ENCODE measurements at regions not wholly inside any gene's neighbourhood (a gene's known extent, or its start where the extent isn't known, plus 50 kb on each side); places are given as distances from the start of the nearest gene placed in this dataset.
A peak's percentile ranks its signal among the peaks of the same experiment; 100 is the strongest.

- no peak for DNase-seq
Observed at GRCh38 chr2:37472959-37473358, 128.5 kb downstream of the QPCT start.

GRCh38 chr2:37476411-37476810 is 132.0 kb downstream of the QPCT start:
- DNase-seq: no peak

- DNase-seq: no peak
Observed at GRCh38 chr2:37477921-37478320, 133.5 kb downstream of the QPCT start.

GRCh38 chr2:37481244-37481643 is 136.8 kb downstream of the QPCT start:
- DNase-seq: no peak

GRCh38 chr2:37489041-37489456 is 144.6 kb downstream of the QPCT start:
- DNase-seq: no peak

- no peak for DNase-seq
Observed at GRCh38 chr2:37489536-37489935, 145.1 kb downstream of the QPCT start.

GRCh38 chr2:37493425-37493824 is 149.0 kb downstream of the QPCT start:
- DNase-seq: no peak

GRCh38 chr2:37499113-37499512 is 154.7 kb downstream of the QPCT start:
- DNase-seq: no peak

GRCh38 chr2:37500031-37500430 is 155.6 kb downstream of the QPCT start:
- no peak for DNase-seq

- DNase-seq: no peak
Observed at GRCh38 chr2:37501113-37501512, 156.7 kb downstream of the QPCT start.

- DNase-seq: no peak
Observed at GRCh38 chr2:37506407-37507050, 162.1 kb downstream of the QPCT start.

- DNase-seq: no peak
Observed at GRCh38 chr2:37507051-37507410, 162.6 kb downstream of the QPCT start.

- no peak for DNase-seq
Observed at GRCh38 chr2:37507703-37508102, 163.3 kb downstream of the QPCT start.

GRCh38 chr2:37512971-37513370 is 158.5 kb downstream of the CDC42EP3 start:
- no peak for DNase-seq

- DNase-seq: peak; percentile 91
Observed at GRCh38 chr2:37523814-37524362, 147.6 kb downstream of the CDC42EP3 start.

- DNase-seq: no peak
Observed at GRCh38 chr2:37526323-37526722, 145.1 kb downstream of the CDC42EP3 start.

- DNase-seq: no peak
Observed at GRCh38 chr2:37526856-37527255, 144.6 kb downstream of the CDC42EP3 start.

GRCh38 chr2:37527361-37527760 is 144.1 kb downstream of the CDC42EP3 start:
- no peak for DNase-seq

- DNase-seq: no peak
Observed at GRCh38 chr2:37529830-37530415, 141.5 kb downstream of the CDC42EP3 start.

- DNase-seq: no peak
Observed at GRCh38 chr2:37532503-37532902, 138.9 kb downstream of the CDC42EP3 start.

GRCh38 chr2:37537316-37537715 is 134.1 kb downstream of the CDC42EP3 start:
- DNase-seq: no peak

- no peak for DNase-seq
Observed at GRCh38 chr2:37541516-37541915, 129.9 kb downstream of the CDC42EP3 start.

- DNase-seq: no peak
Observed at GRCh38 chr2:37543999-37544557, 127.4 kb downstream of the CDC42EP3 start.

GRCh38 chr2:37544591-37545031 is 126.8 kb downstream of the CDC42EP3 start:
- DNase-seq: no peak

All from NCI-H524 treated with DMSO at 0.1 percent for 48 hours (cell line).